ENCODE measurements at regions not wholly inside any gene's neighbourhood (a gene's known extent, or its start where the extent isn't known, plus 50 kb on each side); places are given as distances from the start of the nearest gene placed in this dataset.

GRCh38 chr1:39106801-39107327 is 80.7 kb downstream of the NDUFS5 start:
- intact Hi-C loops (cut with micrococcal nuclease; ENCODE audit: unreplicated experiment) = loop anchor here (1.0 kb wide), 1 partner anchor 11 kb away; no protein-coding TSS in a partner anchor
- peaks cover 67% of the 10 kb centered on the region for H3K4me1 ChIP-seq (ENCODE audit: insufficient read depth, low read length, poor library complexity, severe bottlenecking)
- no peaks in the 10 kb centered on the region for H3K27me3 ChIP-seq (replicated peaks; ENCODE audit: insufficient read depth, low read depth, low read length, poor library complexity)
- no peaks in the 10 kb centered on the region for H3K36me3 ChIP-seq (ENCODE audit: insufficient read depth, low read length, poor library complexity, severe bottlenecking)
- no peaks in the 10 kb centered on the region for H3K9me3 ChIP-seq (ENCODE audit: low read depth, low read length, poor library complexity, severe bottlenecking)
- ChIA-PET CTCF (interaction anchor here (1.1 to 1.9 kb wide), 2 partner anchors 85 to 304 kb away, joined by 3 to 5 read pairs; no protein-coding TSS in a partner anchor), POLR2A (ENCODE audit: low non-redundant PET) (no interaction called here)
- H3K27ac ChIP-seq (ENCODE audit: low read depth, low read length, poor library complexity, severe bottlenecking) = peak overlapping the region; percentile 88
- TF ChIP-seq CTCF (conservative IDR thresholded peaks at IDR 0.05; ENCODE audit: low read depth, low read length) = no peak
- TF ChIP-seq EZH2 (IDR thresholded peaks at IDR 0.05; ENCODE audit: borderline replicate concordance, low read depth, low read length, poor library complexity, severe bottlenecking) = no peak
- BruUV-seq (replicated peaks) = no TSS peak
- DNase-seq (ENCODE audit: low spot score) = no peak
- peak overlapping the region; percentile 82 for H3K4me3 ChIP-seq (ENCODE audit: low read depth, low read length, poor library complexity, severe bottlenecking)

- CTCF ChIA-PET = interaction anchor here (1.9 kb wide), 1 partner anchor 84 kb away, joined by 5 read pairs; no protein-coding TSS in a partner anchor
- Histone ChIP-seq H3K9me3 (ENCODE audit: low read depth, low read length, poor library complexity, severe bottlenecking) (no peaks in the 10 kb centered on the region), H3K27ac (ENCODE audit: low read depth, low read length, poor library complexity, severe bottlenecking) (peak overlapping the region; percentile 88), H3K36me3 (ENCODE audit: insufficient read depth, low read length, poor library complexity, severe bottlenecking) (no peaks in the 10 kb centered on the region), H3K27me3 (replicated peaks; ENCODE audit: insufficient read depth, low read depth, low read length, poor library complexity) (no peaks in the 10 kb centered on the region), H3K4me1 (ENCODE audit: insufficient read depth, low read length, poor library complexity, severe bottlenecking) (peaks cover 62% of the 10 kb centered on the region), H3K4me3 (ENCODE audit: low read depth, low read length, poor library complexity, severe bottlenecking) (peak overlapping the region; percentile 82)
- POLR2A ChIA-PET (ENCODE audit: low non-redundant PET) = no interaction called here
- no peak for DNase-seq (ENCODE audit: low spot score)
- TSS peak; percentile 13 for BruUV-seq (replicated peaks)
- intact Hi-C loops (cut with micrococcal nuclease; ENCODE audit: unreplicated experiment) = no loop called here
- TF ChIP-seq CTCF (conservative IDR thresholded peaks at IDR 0.05; ENCODE audit: low read depth, low read length) (no peak), EZH2 (IDR thresholded peaks at IDR 0.05; ENCODE audit: borderline replicate concordance, low read depth, low read length, poor library complexity, severe bottlenecking) (no peak)
Measured at GRCh38 chr1:39107341-39108290, 81.5 kb downstream of the NDUFS5 start.

DNA sequence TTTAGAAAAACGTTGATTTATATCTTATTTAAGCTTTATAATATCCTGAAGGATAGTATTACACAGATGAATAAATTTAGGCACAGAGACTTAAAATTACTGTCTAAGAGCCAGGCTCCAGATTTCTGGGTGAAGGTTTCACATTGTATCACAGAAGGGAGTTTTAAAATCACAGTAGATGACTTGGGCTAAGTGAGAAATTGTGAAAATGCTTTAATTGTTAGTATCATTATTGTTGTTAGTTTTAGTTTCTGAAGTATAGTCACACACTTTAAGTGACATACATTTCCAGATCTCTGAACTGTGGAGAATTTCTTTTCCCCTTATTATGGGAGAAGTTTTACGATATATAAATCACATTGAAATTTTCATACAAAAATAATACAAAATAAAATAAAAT is 83.5 kb downstream of the NDUFS5 start:
- DNase-seq (ENCODE audit: low spot score) = no peak
- H3K36me3 ChIP-seq (ENCODE audit: insufficient read depth, low read length, poor library complexity, severe bottlenecking) = no peaks in the 10 kb centered on the region
- ChIA-PET CTCF (interaction anchor here (1.6 kb wide), 1 partner anchor 23 kb away, joined by 5 read pairs; no protein-coding TSS in a partner anchor), POLR2A (ENCODE audit: low non-redundant PET) (no interaction called here)
- peaks cover 49% of the 10 kb centered on the region for H3K4me1 ChIP-seq (ENCODE audit: insufficient read depth, low read length, poor library complexity, severe bottlenecking)
- H3K27me3 ChIP-seq (replicated peaks; ENCODE audit: insufficient read depth, low read depth, low read length, poor library complexity) = no peaks in the 10 kb centered on the region
- no TSS peak for BruUV-seq (replicated peaks)
- H3K4me3 ChIP-seq (ENCODE audit: low read depth, low read length, poor library complexity, severe bottlenecking) = no peak overlapping the region
- TF ChIP-seq EZH2 (IDR thresholded peaks at IDR 0.05; ENCODE audit: borderline replicate concordance, low read depth, low read length, poor library complexity, severe bottlenecking) = no peak
- no peak for TF ChIP-seq CTCF (conservative IDR thresholded peaks at IDR 0.05; ENCODE audit: low read depth, low read length)
- intact Hi-C loops (cut with micrococcal nuclease; ENCODE audit: unreplicated experiment) = no loop called here
- no peaks in the 10 kb centered on the region for H3K9me3 ChIP-seq (ENCODE audit: low read depth, low read length, poor library complexity, severe bottlenecking)
- H3K27ac ChIP-seq (ENCODE audit: low read depth, low read length, poor library complexity, severe bottlenecking) = no peak overlapping the region
